GM11168 (cell line): ENCODE measurements at regions not wholly inside any gene's neighbourhood (a gene's known extent, or its start where the extent isn't known, plus 50 kb on each side); places are given as distances from the start of the nearest gene placed in this dataset.
"Not testable (repeated sequence)": the region's sequence is repeated elsewhere in the genome, so short reads cannot be mapped to it uniquely, and the experiment has no call there.

Experiments
- in situ Hi-C: fragments of 300-500 bp; cut with MboI; formaldehyde crosslinking; loops from one replicate; pipeline ENCODE4 v1.12.0; 2022; ENCODE audit warnings: low sequenced_read_pairs; ENCODE audit not compliant: unreplicated experiment

GRCh38 chr15:20142906-20143305, 398.7 kb downstream of the GOLGA6L6 start:
- in situ Hi-C loops = not testable (repeated sequence)

- in situ Hi-C loops = not testable (repeated sequence)
Observed at GRCh38 chr15:20142410-20142809, 399.2 kb downstream of the GOLGA6L6 start.

DNA sequence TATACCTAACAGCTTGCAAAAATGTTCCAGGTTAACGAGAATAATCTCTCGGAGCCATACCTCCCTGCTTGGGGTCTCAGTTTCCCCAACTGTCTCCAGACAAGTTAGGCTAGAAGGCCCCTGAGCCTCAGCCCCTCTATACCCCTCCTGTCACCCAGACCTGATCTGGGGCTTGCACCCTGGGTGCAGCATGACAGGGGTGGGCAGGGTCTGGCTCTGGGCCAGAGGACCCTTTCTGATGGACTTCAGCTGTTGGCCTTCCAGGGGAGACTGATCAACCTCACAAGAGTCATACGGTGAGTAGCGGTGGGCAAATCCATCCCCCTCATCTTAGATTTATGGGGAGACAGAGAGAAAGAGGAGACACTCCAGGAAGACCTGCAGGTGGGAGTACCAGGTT, 416.9 kb downstream of the GOLGA6L6 start:
- in situ Hi-C loops = not testable (repeated sequence)

DNA sequence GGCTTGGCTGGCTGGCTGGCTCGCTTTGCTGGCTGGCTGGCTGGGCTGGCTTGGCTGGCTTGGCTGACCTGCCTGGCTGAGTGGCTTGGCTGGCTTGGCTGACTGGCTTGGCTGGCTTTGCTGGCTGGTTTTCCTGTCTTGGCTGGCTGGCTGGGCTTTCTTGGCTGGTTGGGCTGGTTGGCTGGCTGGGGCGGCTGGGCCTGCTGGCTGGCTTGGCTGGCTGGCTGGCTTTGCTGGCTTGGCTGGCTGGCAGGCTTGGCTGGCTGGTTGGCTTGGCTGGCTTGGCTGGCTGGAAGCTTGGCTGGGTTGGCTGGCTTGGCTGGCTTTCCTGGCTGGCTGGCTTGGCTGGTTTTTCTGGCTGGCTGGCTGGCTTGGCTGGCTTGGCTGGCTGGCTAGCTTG, 435.6 kb downstream of the GOLGA6L6 start:
- in situ Hi-C loops = no loop called here

- in situ Hi-C loops = not testable (repeated sequence)
Observed at GRCh38 chr15:20105011-20105990, 436.3 kb downstream of the GOLGA6L6 start.

- in situ Hi-C loops = not testable (repeated sequence)
Observed at GRCh38 chr15:20104551-20104950, 437.0 kb downstream of the GOLGA6L6 start.

- in situ Hi-C loops = not testable (repeated sequence)
Observed at GRCh38 chr15:20102862-20103261, 438.7 kb downstream of the GOLGA6L6 start.

GRCh38 chr15:20102209-20102608, 439.4 kb downstream of the GOLGA6L6 start:
- in situ Hi-C loops = not testable (repeated sequence)

GRCh38 chr15:20101281-20101680, 440.3 kb downstream of the GOLGA6L6 start:
- in situ Hi-C loops = not testable (repeated sequence)

GRCh38 chr15:20100604-20101270, 440.9 kb downstream of the GOLGA6L6 start:
- in situ Hi-C loops = not testable (repeated sequence)

DNA sequence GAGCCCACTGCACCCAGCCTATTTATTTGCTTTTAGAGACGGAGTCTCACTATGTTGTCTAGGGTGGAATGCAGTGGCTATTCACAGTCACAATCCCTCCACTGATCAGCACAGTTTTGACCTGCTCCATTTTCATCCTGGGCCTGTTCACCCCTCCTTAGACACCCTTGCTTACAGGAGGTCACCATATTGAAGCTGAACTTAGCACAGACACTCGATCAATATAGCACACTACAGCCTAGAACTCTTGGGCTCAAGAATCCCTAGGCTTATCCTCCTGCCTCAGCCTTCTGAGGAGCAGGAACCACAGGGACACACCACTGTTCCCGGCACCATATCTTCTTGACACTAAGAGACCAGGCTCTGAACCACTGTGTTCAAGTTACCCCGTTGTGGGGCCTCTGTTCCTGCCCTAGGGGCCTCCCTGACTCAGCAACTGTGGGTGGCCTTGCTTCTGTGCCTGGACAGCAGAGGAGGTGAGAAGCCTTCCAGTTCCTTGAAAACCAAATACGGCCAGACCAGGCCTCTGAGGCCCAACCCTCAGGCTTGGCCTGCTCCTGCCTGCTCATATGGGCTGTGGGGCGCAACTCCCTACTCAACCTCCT, 445.8 kb downstream of the GOLGA6L6 start:
- in situ Hi-C loops = not testable (repeated sequence)

GRCh38 chr15:20089541-20089940, 452.1 kb downstream of the GOLGA6L6 start:
- in situ Hi-C loops = not testable (repeated sequence)

DNA sequence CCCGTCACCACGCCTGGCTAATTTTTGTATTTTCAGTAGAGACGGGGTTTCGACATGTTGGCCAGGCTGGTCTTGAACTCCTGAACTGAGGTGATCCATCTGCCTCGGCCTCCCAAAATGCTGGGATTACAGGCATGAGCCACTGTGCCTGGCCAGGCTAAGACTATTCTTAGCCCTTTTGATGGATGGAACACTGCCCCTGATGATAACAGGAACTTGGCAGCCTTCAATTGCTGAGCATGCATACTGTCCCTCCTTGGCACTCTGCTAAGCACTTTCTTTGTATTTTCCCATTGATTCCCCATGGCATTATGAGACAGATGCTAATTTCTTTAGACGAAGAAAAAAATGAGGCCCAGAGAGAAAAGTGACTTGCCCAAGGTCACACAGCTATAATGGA, 457.6 kb downstream of the GOLGA6L6 start:
- in situ Hi-C loops = not testable (repeated sequence)

GRCh38 chr15:20074082-20074481, 467.5 kb downstream of the GOLGA6L6 start:
- in situ Hi-C loops = loop anchor here (25.0 kb wide), 1 partner anchor 988 kb away; no protein-coding TSS in a partner anchor

DNA sequence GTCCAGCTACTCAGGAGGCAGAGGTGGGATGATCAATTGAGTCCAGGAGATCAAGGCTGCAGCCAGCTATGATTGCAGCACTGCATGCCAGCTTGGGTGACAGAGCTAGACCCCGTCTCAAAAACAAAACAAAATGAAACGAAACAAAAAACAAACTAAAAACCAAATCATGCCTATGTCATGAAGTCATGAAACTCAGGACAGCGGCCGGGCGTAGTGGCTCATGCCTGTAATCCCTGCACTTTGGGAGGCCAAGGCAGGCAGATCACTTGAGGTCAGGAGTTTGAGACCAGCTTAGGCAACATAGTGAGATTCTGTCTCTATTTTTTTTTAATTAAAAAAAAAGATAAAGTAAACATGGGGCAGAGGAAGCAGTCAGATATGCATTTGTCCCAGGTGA, 472.6 kb downstream of the GOLGA6L6 start:
- in situ Hi-C loops = loop anchor here (25.0 kb wide), 1 partner anchor 993 kb away; no protein-coding TSS in a partner anchor

- in situ Hi-C loops = loop anchor here (25.0 kb wide), 1 partner anchor 996 kb away; no protein-coding TSS in a partner anchor
Observed at GRCh38 chr15:20066173-20066572, 475.4 kb downstream of the GOLGA6L6 start.

GRCh38 chr15:20065508-20065907, 476.1 kb downstream of the GOLGA6L6 start:
- in situ Hi-C loops = loop anchor here (25.0 kb wide), 1 partner anchor 997 kb away; no protein-coding TSS in a partner anchor

- in situ Hi-C loops = loop anchor here (25.0 kb wide), 1 partner anchor 999 kb away; no protein-coding TSS in a partner anchor
Observed at GRCh38 chr15:20063167-20063566, 478.4 kb downstream of the GOLGA6L6 start.

- in situ Hi-C loops = loop anchor here (25.0 kb wide), 1 partner anchor 1001 kb away; no protein-coding TSS in a partner anchor
Observed at GRCh38 chr15:20060838-20061237, 480.8 kb downstream of the GOLGA6L6 start.

GRCh38 chr15:20056871-20057270, 484.7 kb downstream of the GOLGA6L6 start:
- in situ Hi-C loops = loop anchor here (25.0 kb wide), 1 partner anchor 1005 kb away; no protein-coding TSS in a partner anchor
